CD4-positive, alpha-beta T cell (primary cell): ENCODE measurements at regions not wholly inside any gene's neighbourhood (a gene's known extent, or its start where the extent isn't known, plus 50 kb on each side); places are given as distances from the start of the nearest gene placed in this dataset.

Source experiments
- ATAC-seq: fragments of 200-7000 bp; cut with Tn5 transposase; one replicate; pipeline ENCODE4 v1.10.0; 2022; ENCODE audit warnings: mild to moderate bottlenecking; ENCODE audit not compliant: poor library complexity
- CTCF ChIA-PET: fragments of 350-600 bp; sonication (Branson Sonifier 250); formaldehyde crosslinking; loops from one replicate; lab custom pipeline; 2021; ENCODE audit warnings: antibody characterized with exemption, inconsistent platforms; lab: Charles Lee
- POLR2A ChIA-PET: fragments of 350-600 bp; sonication (Branson Sonifier 250); formaldehyde crosslinking; loops from one replicate; lab custom pipeline; 2021; ENCODE audit warnings: antibody characterized with exemption, inconsistent platforms; lab: Charles Lee
- DNase-seq, 14 experiments: peaks; one replicate each; pipeline ENCODE4 v3.0.0-alpha.2; 2013 to 2020; ENCODE audit warnings: mixed read lengths in 2 of 14
- H3K27ac ChIP-seq, 2 donors: one replicate each; pipeline versions ENCODE4 v1.5.1 to v1.7.0; 2013; ENCODE audit warnings: low read length in 2 of 2, low read depth in 1 of 2, mild to moderate bottlenecking in 1 of 2
- H3K27me3 ChIP-seq, 2 experiments: 1 replicate in 1 of 2; 2 replicates in 1 of 2; pipeline versions ENCODE4 v1.6.1 to v1.7.0; 2013; ENCODE audit warnings: low read length in 2 of 2, control low read depth in 1 of 2, mild to moderate bottlenecking in 1 of 2, moderate library complexity in 1 of 2; ENCODE audit not compliant: insufficient read depth in 2 of 2, control insufficient read depth in 1 of 2
- H3K36me3 ChIP-seq: one replicate; pipeline ENCODE4 v1.6.1; 2013; ENCODE audit warnings: low read length, control low read depth; ENCODE audit not compliant: insufficient read depth
- H3K4me1 ChIP-seq: one replicate; pipeline ENCODE4 v1.6.1; 2013; ENCODE audit warnings: low read length, control low read depth; ENCODE audit not compliant: insufficient read depth
- H3K4me3 ChIP-seq: one replicate; pipeline ENCODE4 v1.5.1; 2013; ENCODE audit warnings: mild to moderate bottlenecking, low read length, moderate library complexity
- H3K9me3 ChIP-seq, 2 experiments: 1 replicate in 1 of 2; 2 replicates in 1 of 2; pipeline versions ENCODE4 v1.6.1 to v1.7.0; 2013; ENCODE audit warnings: low read length in 2 of 2, mild to moderate bottlenecking in 2 of 2, control low read depth in 1 of 2, moderate library complexity in 1 of 2; ENCODE audit not compliant: control insufficient read depth in 1 of 2, insufficient read depth in 1 of 2
- H3K27ac Mint-ChIP-seq: one replicate; pipeline ENCODE4 v1.8.0; 2020; ENCODE audit warnings: mixed read lengths
- H3K27me3 Mint-ChIP-seq: one replicate; pipeline ENCODE4 v1.8.0; 2021; ENCODE audit warnings: mixed read lengths
- H3K36me3 Mint-ChIP-seq: one replicate; pipeline ENCODE4 v1.8.0; 2021; ENCODE audit warnings: low read depth, mixed read lengths
- H3K4me1 Mint-ChIP-seq: one replicate; pipeline ENCODE4 v1.8.0; 2021; ENCODE audit warnings: low read depth, mixed read lengths
- H3K4me3 Mint-ChIP-seq: one replicate; pipeline ENCODE4 v1.8.0; 2020; ENCODE audit warnings: mild to moderate bottlenecking, mixed read lengths
- H3K9me3 Mint-ChIP-seq: one replicate; pipeline ENCODE4 v1.8.0; 2020; ENCODE audit warnings: mixed read lengths
- intact Hi-C, 2 experiments: fragments of 100-400 bp; cut with DNase I in 1 of 2; cut with micrococcal nuclease in 1 of 2; formaldehyde crosslinking; loops; one replicate each; pipeline versions ENCODE4 v1.15.1 to v1.9.0; 2023 to 2025; cut with DNase I, micrococcal nuclease
- TF ChIP-seq, protein P1 (sequence below): fragments of 200-600 bp; IDR thresholded peaks from one replicate; pipeline ENCODE4 v1.8.0; 2022; ENCODE audit warnings: antibody characterized with exemption, mild to moderate bottlenecking

- H3K4me1 Mint-ChIP-seq, result peaks cover 11% of the 10 kb centered on the region
- no peaks in the 10 kb centered on the region for H3K36me3 Mint-ChIP-seq
- TF ChIP-seq, protein P1, sequence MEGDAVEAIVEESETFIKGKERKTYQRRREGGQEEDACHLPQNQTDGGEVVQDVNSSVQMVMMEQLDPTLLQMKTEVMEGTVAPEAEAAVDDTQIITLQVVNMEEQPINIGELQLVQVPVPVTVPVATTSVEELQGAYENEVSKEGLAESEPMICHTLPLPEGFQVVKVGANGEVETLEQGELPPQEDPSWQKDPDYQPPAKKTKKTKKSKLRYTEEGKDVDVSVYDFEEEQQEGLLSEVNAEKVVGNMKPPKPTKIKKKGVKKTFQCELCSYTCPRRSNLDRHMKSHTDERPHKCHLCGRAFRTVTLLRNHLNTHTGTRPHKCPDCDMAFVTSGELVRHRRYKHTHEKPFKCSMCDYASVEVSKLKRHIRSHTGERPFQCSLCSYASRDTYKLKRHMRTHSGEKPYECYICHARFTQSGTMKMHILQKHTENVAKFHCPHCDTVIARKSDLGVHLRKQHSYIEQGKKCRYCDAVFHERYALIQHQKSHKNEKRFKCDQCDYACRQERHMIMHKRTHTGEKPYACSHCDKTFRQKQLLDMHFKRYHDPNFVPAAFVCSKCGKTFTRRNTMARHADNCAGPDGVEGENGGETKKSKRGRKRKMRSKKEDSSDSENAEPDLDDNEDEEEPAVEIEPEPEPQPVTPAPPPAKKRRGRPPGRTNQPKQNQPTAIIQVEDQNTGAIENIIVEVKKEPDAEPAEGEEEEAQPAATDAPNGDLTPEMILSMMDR, result no peak
- no peaks in the 10 kb centered on the region for H3K9me3 Mint-ChIP-seq
- no peak overlapping the region for H3K27ac Mint-ChIP-seq
- no peaks in the 10 kb centered on the region for H3K36me3 ChIP-seq
- no peaks in the 10 kb centered on the region for H3K9me3 ChIP-seq
- H3K27ac ChIP-seq, result no peak overlapping the region
- no peak overlapping the region for H3K4me3 ChIP-seq
- H3K27me3 Mint-ChIP-seq, result peaks cover 12% of the 10 kb centered on the region
- intact Hi-C loops, result loop anchor here in 1 of 2 experiments (10.0 kb wide), 1 partner anchor 82 kb away; no protein-coding TSS in a partner anchor
- ChIA-PET CTCF (no interaction called here), POLR2A (no interaction called here)
- no peaks in the 10 kb centered on the region for H3K4me1 ChIP-seq
- H3K27me3 ChIP-seq, result peaks cover 0 to 7% of the 10 kb centered on the region in 2 experiments
- DNase-seq (no peak), ATAC-seq (no peak)
- no peak overlapping the region for H3K4me3 Mint-ChIP-seq
These were observed 51.8 kb upstream of the COL18A1 start for GRCh38 chr21:45353200-45353599.

DNA sequence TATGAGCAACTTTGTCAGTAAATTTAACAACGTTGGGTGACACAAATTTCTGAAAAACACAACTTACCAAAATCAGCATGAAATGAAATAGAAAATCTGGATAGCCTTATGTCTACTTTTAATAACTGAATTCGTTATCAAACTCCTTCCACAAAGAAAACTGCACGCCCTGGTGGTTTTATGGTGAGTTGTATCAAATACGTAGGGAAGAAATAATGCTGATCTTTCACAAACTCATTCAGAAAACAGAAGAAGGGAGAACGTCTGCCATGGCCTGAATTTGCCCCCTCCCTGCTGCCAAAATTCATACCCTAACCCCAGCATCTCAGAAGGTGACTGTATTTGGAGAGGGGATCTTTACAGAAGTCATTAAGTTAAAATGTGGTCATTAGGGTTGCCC, 50.0 kb upstream of the COL18A1 start:
- H3K27ac Mint-ChIP-seq, result no peak overlapping the region
- intact Hi-C loops, result loop anchor here in 1 of 2 experiments (10.0 kb wide), 1 partner anchor 80 kb away; no protein-coding TSS in a partner anchor
- peaks cover 12% of the 10 kb centered on the region for H3K27me3 Mint-ChIP-seq
- H3K27ac ChIP-seq, result no peak overlapping the region
- no peak overlapping the region for H3K4me3 Mint-ChIP-seq
- no peak overlapping the region for H3K4me3 ChIP-seq
- H3K4me1 ChIP-seq, result no peaks in the 10 kb centered on the region
- H3K9me3 ChIP-seq, result no peaks in the 10 kb centered on the region
- TF ChIP-seq, protein P1, result no peak
- ChIA-PET CTCF (no interaction called here), POLR2A (no interaction called here)
- DNase-seq, result no peak
- peaks cover 11% of the 10 kb centered on the region for H3K4me1 Mint-ChIP-seq
- H3K9me3 Mint-ChIP-seq, result no peaks in the 10 kb centered on the region
- H3K27me3 ChIP-seq, result peaks cover 0 to 7% of the 10 kb centered on the region in 2 experiments
- ATAC-seq, result no peak
- no peaks in the 10 kb centered on the region for H3K36me3 Mint-ChIP-seq
- H3K36me3 ChIP-seq, result no peaks in the 10 kb centered on the region
